ENCODE measurements at regions not wholly inside any gene's neighbourhood (a gene's known extent, or its start where the extent isn't known, plus 50 kb on each side); places are given as distances from the start of the nearest gene placed in this dataset.

DNA sequence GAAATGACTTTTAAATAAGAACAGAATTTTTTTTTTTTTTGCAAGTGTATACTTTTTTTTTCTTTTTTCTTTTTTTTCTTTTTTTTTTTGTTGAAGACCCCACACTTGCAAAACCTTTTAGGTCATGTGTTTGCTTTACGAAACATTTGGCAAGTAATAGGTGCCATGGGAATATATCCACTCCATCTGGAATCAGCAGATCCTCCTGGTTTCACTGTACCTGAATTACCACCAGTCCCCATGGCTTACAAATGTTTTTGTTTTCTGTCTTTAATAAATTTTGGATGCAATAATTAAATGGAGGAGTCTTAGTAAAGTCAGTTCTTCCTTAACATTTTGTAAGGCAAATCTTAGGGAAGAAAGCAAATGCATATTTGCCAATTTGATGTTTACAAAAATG is 559.7 kb upstream of the ZEB2 start:
- Histone ChIP-seq H2AFZ (ENCODE audit: low read depth, low read length, poor library complexity, severe bottlenecking) (no peak overlapping the region), H3K27ac (ENCODE audit: low read depth, low read length) (no peak overlapping the region), H3K4me3 (replicated peaks in 1 of 2; ENCODE audit: low read depth in 1 of 2, low read length in 2 of 2) (no peak overlapping the region), H3K9me3 (ENCODE audit: control insufficient read depth in 1 of 2, insufficient read depth in 1 of 2, low read depth in 1 of 2, low read length in 2 of 2) (no peaks in the 10 kb centered on the region), H3K9me2 (ENCODE audit: insufficient read depth) (no peaks in the 10 kb centered on the region), H3K9ac (ENCODE audit: low read length) (no peak overlapping the region), H3K27me3 (ENCODE audit: insufficient read depth, low read length) (no peaks in the 10 kb centered on the region), H3K36me3 (ENCODE audit: control insufficient read depth in 1 of 2, insufficient read depth in 2 of 2, low read length in 2 of 2) (no peaks in the 10 kb centered on the region), H3K79me2 (ENCODE audit: insufficient read depth, low read length) (no peaks in the 10 kb centered on the region), H4K20me1 (ENCODE audit: insufficient read depth) (no peaks in the 10 kb centered on the region), H3K4me2 (ENCODE audit: low read length) (no peak overlapping the region), H3K4me1 (ENCODE audit: control insufficient read depth in 1 of 2, insufficient read depth in 2 of 2, low read length in 2 of 2) (no peaks in the 10 kb centered on the region)
- no peak for TF ChIP-seq POLR2AphosphoS5 (IDR thresholded peaks at IDR 0.05; ENCODE audit: low read depth, low read length)
- no peak for TF ChIP-seq FOSL1 (IDR thresholded peaks at IDR 0.05; ENCODE audit: low read depth)
- no peak for TF ChIP-seq EZH2 (IDR thresholded peaks at IDR 0.05)
- no peak for TF ChIP-seq ZNF274 (IDR thresholded peaks at IDR 0.05; ENCODE audit: low read depth, low read length)
- no peak for TF ChIP-seq SIN3A (IDR thresholded peaks at IDR 0.05; ENCODE audit: low read depth)
- TF ChIP-seq EGR1 (IDR thresholded peaks at IDR 0.05; ENCODE audit: low read depth): no peak
- RAD21 ChIA-PET (ENCODE audit: low non-redundant PET in 1 of 2, low total read pairs in 2 of 2, uncharacterized antibody in 2 of 2, unreplicated experiment in 2 of 2): no interaction called here
- no TSS peak for BruUV-seq (replicated peaks)
- CTCF ChIA-PET: no interaction called here
- ATAC-seq (no peak), DNase-seq (ENCODE audit: low read depth, low spot score) (no peak)
- intact Hi-C loops (cut with micrococcal nuclease): no loop called here
- POLR2A ChIA-PET: no interaction called here

DNA sequence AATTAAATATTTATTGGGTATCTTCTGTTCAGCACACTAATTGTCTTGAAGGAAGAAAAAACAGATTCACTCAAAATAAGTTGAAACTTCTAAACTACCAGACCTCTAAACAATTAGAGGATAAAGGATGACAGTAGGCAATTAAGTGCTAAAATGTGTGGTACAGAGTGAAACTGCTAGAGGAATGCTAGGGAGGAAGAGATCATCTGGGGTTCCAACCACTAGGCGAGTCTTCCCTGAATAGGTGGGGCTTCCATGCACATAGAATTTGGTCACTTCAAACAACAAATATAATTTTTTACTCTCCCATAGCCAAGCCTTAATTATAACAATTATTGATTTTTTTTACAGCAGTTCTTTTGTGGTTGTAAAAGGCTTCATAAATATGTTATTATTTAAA is 559.0 kb upstream of the ZEB2 start:
- Histone ChIP-seq H3K9ac (ENCODE audit: low read length) (no peak overlapping the region), H3K27ac (ENCODE audit: low read depth, low read length) (no peak overlapping the region), H3K4me3 (replicated peaks in 1 of 2; ENCODE audit: low read depth in 1 of 2, low read length in 2 of 2) (no peak overlapping the region), H3K4me2 (ENCODE audit: low read length) (no peak overlapping the region), H3K9me3 (ENCODE audit: control insufficient read depth in 1 of 2, insufficient read depth in 1 of 2, low read depth in 1 of 2, low read length in 2 of 2) (no peaks in the 10 kb centered on the region), H2AFZ (ENCODE audit: low read depth, low read length, poor library complexity, severe bottlenecking) (no peak overlapping the region), H3K9me2 (ENCODE audit: insufficient read depth) (no peaks in the 10 kb centered on the region), H3K79me2 (ENCODE audit: insufficient read depth, low read length) (no peaks in the 10 kb centered on the region), H3K36me3 (ENCODE audit: control insufficient read depth in 1 of 2, insufficient read depth in 2 of 2, low read length in 2 of 2) (no peaks in the 10 kb centered on the region), H4K20me1 (ENCODE audit: insufficient read depth) (no peaks in the 10 kb centered on the region), H3K27me3 (ENCODE audit: insufficient read depth, low read length) (no peaks in the 10 kb centered on the region), H3K4me1 (ENCODE audit: control insufficient read depth in 1 of 2, insufficient read depth in 2 of 2, low read length in 2 of 2) (no peaks in the 10 kb centered on the region)
- intact Hi-C loops (cut with micrococcal nuclease): no loop called here
- TF ChIP-seq SIN3A (IDR thresholded peaks at IDR 0.05; ENCODE audit: low read depth): no peak
- TF ChIP-seq POLR2A (IDR thresholded peaks at IDR 0.05; ENCODE audit: borderline replicate concordance, extremely low read depth, insufficient read depth, insufficient read length): no peak
- no peak for TF ChIP-seq JUND (IDR thresholded peaks at IDR 0.05)
- TF ChIP-seq CEBPB (IDR thresholded peaks at IDR 0.05; ENCODE audit: low read depth): no peak
- TF ChIP-seq, protein P1, sequence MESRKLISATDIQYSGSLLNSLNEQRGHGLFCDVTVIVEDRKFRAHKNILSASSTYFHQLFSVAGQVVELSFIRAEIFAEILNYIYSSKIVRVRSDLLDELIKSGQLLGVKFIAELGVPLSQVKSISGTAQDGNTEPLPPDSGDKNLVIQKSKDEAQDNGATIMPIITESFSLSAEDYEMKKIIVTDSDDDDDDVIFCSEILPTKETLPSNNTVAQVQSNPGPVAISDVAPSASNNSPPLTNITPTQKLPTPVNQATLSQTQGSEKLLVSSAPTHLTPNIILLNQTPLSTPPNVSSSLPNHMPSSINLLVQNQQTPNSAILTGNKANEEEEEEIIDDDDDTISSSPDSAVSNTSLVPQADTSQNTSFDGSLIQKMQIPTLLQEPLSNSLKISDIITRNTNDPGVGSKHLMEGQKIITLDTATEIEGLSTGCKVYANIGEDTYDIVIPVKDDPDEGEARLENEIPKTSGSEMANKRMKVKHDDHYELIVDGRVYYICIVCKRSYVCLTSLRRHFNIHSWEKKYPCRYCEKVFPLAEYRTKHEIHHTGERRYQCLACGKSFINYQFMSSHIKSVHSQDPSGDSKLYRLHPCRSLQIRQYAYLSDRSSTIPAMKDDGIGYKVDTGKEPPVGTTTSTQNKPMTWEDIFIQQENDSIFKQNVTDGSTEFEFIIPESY (IDR thresholded peaks at IDR 0.05; ENCODE audit: extremely low read depth, insufficient replicate concordance, low read length): no peak
- TF ChIP-seq, protein P2, sequence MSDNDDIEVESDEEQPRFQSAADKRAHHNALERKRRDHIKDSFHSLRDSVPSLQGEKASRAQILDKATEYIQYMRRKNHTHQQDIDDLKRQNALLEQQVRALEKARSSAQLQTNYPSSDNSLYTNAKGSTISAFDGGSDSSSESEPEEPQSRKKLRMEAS (IDR thresholded peaks at IDR 0.05): no peak
- no peak for TF ChIP-seq FOSL1 (IDR thresholded peaks at IDR 0.05; ENCODE audit: low read depth)
- TF ChIP-seq, protein P3, sequence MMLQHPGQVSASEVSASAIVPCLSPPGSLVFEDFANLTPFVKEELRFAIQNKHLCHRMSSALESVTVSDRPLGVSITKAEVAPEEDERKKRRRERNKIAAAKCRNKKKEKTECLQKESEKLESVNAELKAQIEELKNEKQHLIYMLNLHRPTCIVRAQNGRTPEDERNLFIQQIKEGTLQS (IDR thresholded peaks at IDR 0.05): no peak
- no peak for TF ChIP-seq SRF (IDR thresholded peaks at IDR 0.05; ENCODE audit: low read depth)
- TF ChIP-seq EZH2phosphoT487 (IDR thresholded peaks at IDR 0.05; ENCODE audit: borderline replicate concordance): no peak
- TF ChIP-seq SP1 (IDR thresholded peaks at IDR 0.05; ENCODE audit: low read depth): no peak
- TF ChIP-seq EGR1 (IDR thresholded peaks at IDR 0.05; ENCODE audit: low read depth): no peak
- no peak for TF ChIP-seq POLR2AphosphoS5 (IDR thresholded peaks at IDR 0.05; ENCODE audit: low read depth, low read length)
- no peak for TF ChIP-seq CBX3 (IDR thresholded peaks at IDR 0.05; ENCODE audit: low read depth)
- TF ChIP-seq RAD21 (IDR thresholded peaks at IDR 0.05; ENCODE audit: low read depth): no peak
- TF ChIP-seq TCF7L2 (IDR thresholded peaks at IDR 0.05; ENCODE audit: borderline replicate concordance, extremely low read depth, insufficient read depth, insufficient read length): no peak
- no peak for TF ChIP-seq ZNF274 (IDR thresholded peaks at IDR 0.05; ENCODE audit: low read depth, low read length)
- no peak for TF ChIP-seq ELF1 (IDR thresholded peaks at IDR 0.05; ENCODE audit: borderline replicate concordance, low read depth)
- no peak for TF ChIP-seq EZH2 (IDR thresholded peaks at IDR 0.05)
- no peak for TF ChIP-seq ZFX (IDR thresholded peaks at IDR 0.05)
- no TSS peak for BruUV-seq (replicated peaks)
- DNase-seq (ENCODE audit: low read depth, low spot score) (no peak), ATAC-seq (no peak)
- ChIA-PET POLR2A (no interaction called here), CTCF (no interaction called here), RAD21 (ENCODE audit: low non-redundant PET in 1 of 2, low total read pairs in 2 of 2, uncharacterized antibody in 2 of 2, unreplicated experiment in 2 of 2) (no interaction called here)
